ENCODE measurements at regions not wholly inside any gene's neighbourhood (a gene's known extent, or its start where the extent isn't known, plus 50 kb on each side); places are given as distances from the start of the nearest gene placed in this dataset.

DNA sequence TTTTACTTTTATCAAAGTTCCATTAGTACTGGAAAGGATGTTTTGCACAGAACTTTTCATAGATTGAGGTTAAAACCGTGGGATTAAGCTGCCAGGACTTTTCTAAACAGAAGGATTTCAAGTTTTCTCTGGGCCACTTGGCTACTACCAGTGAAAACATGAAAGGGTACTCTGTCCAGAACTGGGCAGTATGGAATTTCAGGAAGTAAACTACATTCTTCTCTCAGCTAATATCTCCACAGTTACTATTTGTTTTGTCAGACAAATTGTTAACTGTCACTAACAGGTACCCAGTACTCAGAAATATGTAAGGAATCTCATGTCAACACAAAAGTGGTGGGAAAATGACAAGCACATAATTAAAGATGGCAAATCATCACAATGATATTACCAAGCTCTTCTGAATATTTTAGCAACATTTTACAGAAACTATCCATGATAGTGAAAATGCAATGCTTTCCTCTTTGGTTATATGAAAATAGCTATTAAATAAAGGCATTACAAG, 454.4 kb downstream of the C4orf33 start:
- intact Hi-C loops (cut with micrococcal nuclease): no loop called here
- TF ChIP-seq, protein P1, sequence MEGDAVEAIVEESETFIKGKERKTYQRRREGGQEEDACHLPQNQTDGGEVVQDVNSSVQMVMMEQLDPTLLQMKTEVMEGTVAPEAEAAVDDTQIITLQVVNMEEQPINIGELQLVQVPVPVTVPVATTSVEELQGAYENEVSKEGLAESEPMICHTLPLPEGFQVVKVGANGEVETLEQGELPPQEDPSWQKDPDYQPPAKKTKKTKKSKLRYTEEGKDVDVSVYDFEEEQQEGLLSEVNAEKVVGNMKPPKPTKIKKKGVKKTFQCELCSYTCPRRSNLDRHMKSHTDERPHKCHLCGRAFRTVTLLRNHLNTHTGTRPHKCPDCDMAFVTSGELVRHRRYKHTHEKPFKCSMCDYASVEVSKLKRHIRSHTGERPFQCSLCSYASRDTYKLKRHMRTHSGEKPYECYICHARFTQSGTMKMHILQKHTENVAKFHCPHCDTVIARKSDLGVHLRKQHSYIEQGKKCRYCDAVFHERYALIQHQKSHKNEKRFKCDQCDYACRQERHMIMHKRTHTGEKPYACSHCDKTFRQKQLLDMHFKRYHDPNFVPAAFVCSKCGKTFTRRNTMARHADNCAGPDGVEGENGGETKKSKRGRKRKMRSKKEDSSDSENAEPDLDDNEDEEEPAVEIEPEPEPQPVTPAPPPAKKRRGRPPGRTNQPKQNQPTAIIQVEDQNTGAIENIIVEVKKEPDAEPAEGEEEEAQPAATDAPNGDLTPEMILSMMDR (IDR thresholded peaks at IDR 0.05): no peak

DNA sequence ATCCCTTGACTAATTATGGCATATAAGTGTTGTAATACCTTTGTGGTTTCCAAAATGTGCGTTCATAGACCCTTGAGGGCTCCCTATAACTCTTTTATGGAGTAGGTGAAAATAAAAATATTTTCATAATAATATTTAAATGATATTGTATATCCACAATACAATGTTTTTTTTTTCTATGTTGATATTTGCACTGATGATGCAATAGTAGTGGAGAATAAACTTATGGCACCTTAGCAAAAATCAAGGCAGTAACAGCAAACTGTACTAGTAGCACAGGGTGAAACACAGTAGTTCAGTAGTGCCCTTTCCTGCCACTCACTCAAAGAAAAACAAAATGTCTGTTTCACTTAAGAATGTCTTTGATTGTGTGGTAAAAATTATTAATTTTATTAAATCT, 465.3 kb downstream of the C4orf33 start:
- Mint-ChIP-seq H3K27ac (no peak overlapping the region), H3K4me1 (no peaks in the 10 kb centered on the region), H3K36me3 (ENCODE audit: low read depth) (no peaks in the 10 kb centered on the region), H3K27me3 (no peaks in the 10 kb centered on the region), H3K9me3 (peaks cover 1% of the 10 kb centered on the region), H3K4me3 (no peak overlapping the region)
- CTCF ChIA-PET: no interaction called here
- DNase-seq (no peak), ATAC-seq (ENCODE audit: low read depth) (no peak)
- POLR2A ChIA-PET: no interaction called here
- TF ChIP-seq, protein P1 (IDR thresholded peaks at IDR 0.05): no peak
- intact Hi-C loops (cut with micrococcal nuclease): no loop called here

More for the DNA sequence above, 454.4 kb downstream of the C4orf33 start:
- ATAC-seq (ENCODE audit: low read depth) (no peak), DNase-seq (no peak)
- Mint-ChIP-seq H3K9me3 (no peaks in the 10 kb centered on the region), H3K4me3 (no peak overlapping the region), H3K27me3 (no peaks in the 10 kb centered on the region), H3K36me3 (ENCODE audit: low read depth) (no peaks in the 10 kb centered on the region), H3K27ac (no peak overlapping the region), H3K4me1 (no peaks in the 10 kb centered on the region)
- POLR2A ChIA-PET: no interaction called here
- CTCF ChIA-PET: no interaction called here

DNA sequence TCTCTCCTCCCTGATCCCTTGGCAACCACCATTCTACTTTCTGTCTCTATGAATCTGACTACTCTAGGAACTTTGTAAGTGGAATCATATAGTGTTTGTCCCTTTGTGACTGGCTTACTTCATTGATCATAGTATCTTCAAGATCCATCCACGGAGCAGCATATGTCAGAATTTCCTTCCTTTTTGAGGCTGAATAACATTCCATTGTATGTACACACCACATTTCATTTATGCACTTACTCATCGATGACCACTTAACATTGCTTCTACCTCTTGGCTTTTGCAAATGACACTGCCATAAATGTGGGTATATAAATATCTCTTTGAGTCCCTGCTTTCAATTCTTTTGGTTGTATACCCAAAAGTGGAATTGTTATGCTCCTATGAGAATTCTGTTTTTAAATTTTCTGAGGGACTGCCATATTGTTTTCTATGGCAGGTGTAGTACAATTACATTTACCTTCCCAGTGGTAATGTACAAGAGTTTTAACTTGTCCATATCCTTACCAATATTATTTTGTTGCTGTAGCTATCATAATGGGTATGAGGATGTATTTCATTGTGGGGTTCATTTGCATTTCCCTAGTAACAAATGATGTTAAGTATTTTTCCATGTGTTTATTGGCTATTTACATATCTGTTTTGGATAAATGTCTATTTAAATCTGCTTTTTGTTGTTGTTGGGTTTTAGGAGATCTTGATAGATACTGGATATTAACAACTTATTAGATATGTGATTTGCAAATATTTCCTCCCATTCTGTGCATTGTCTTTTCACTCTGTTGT, 466.1 kb downstream of the C4orf33 start:
- TF ChIP-seq, protein P1 (IDR thresholded peaks at IDR 0.05): no peak
- intact Hi-C loops (cut with micrococcal nuclease): no loop called here
- no peaks in the 10 kb centered on the region for H3K4me1 Mint-ChIP-seq
- ChIA-PET POLR2A (no interaction called here), CTCF (no interaction called here)
- no peaks in the 10 kb centered on the region for H3K27me3 Mint-ChIP-seq
- DNase-seq: no peak
- ATAC-seq (ENCODE audit: low read depth): no peak
- no peak overlapping the region for H3K4me3 Mint-ChIP-seq
- peaks cover 1% of the 10 kb centered on the region for H3K9me3 Mint-ChIP-seq
- H3K36me3 Mint-ChIP-seq (ENCODE audit: low read depth): no peaks in the 10 kb centered on the region
- H3K27ac Mint-ChIP-seq: no peak overlapping the region

DNA sequence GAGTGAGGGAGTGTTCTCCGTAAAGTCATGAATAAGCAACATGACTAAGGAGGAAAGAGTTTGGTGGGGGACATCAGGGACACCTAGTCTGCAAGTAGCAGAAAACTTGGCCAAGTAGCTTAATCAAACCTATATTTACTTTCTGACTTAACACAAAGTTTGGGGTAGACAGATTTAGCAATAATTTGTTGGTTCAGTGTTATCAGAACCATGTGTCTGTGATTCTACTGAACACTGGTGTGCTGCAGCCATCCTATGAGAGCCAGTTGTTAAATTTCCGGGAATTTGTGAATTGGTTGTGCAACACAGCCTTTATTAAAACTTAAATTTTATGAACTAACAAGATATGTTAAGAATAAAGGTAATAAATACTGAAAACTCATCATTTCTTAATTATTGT, 469.3 kb downstream of the C4orf33 start:
- no peak for DNase-seq
- Mint-ChIP-seq H3K27ac (no peak overlapping the region), H3K4me3 (no peak overlapping the region), H3K27me3 (no peaks in the 10 kb centered on the region), H3K9me3 (peaks cover 1% of the 10 kb centered on the region), H3K36me3 (ENCODE audit: low read depth) (no peaks in the 10 kb centered on the region), H3K4me1 (no peaks in the 10 kb centered on the region)
- intact Hi-C loops (cut with micrococcal nuclease): no loop called here
- ATAC-seq (ENCODE audit: low read depth): no peak
- ChIA-PET POLR2A (no interaction called here), CTCF (no interaction called here)
- TF ChIP-seq, protein P1 (IDR thresholded peaks at IDR 0.05): no peak

DNA sequence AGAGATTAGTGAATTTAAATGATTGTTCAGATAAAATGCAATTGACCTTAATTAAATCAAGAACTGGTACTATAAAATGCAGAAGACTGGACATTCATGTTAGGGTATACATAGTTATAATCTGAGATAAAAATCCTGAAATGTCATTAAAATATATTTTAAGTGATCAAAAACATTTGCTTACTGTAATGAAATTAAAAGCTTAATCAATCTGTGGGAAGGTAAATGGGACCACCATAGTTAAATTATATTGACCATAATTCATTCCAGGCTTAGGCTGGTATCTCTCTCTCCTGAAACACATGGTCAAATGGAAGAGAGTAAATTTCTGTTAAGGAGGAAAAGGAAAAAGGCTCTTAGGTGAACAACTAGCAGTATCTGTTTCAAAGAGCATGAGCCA, 474.4 kb downstream of the C4orf33 start:
- POLR2A ChIA-PET: no interaction called here
- no peaks in the 10 kb centered on the region for H3K36me3 Mint-ChIP-seq (ENCODE audit: low read depth)
- H3K4me3 Mint-ChIP-seq: no peak overlapping the region
- no peak overlapping the region for H3K27ac Mint-ChIP-seq
- TF ChIP-seq, protein P1 (IDR thresholded peaks at IDR 0.05): no peak
- CTCF ChIA-PET: no interaction called here
- H3K4me1 Mint-ChIP-seq: no peaks in the 10 kb centered on the region
- intact Hi-C loops (cut with micrococcal nuclease): no loop called here
- H3K27me3 Mint-ChIP-seq: no peaks in the 10 kb centered on the region
- ATAC-seq (ENCODE audit: low read depth) (no peak), DNase-seq (no peak)
- peaks cover 4% of the 10 kb centered on the region for H3K9me3 Mint-ChIP-seq

Measured in activated B cell treated with CpG ODN at 0.5 μM for 24 hours (primary cell).